ENCODE measurements at regions not wholly inside any gene's neighbourhood (a gene's known extent, or its start where the extent isn't known, plus 50 kb on each side); places are given as distances from the start of the nearest gene placed in this dataset.
"Not testable (repeated sequence)": the region's sequence is repeated elsewhere in the genome, so short reads cannot be mapped to it uniquely, and the experiment has no call there.

DNA sequence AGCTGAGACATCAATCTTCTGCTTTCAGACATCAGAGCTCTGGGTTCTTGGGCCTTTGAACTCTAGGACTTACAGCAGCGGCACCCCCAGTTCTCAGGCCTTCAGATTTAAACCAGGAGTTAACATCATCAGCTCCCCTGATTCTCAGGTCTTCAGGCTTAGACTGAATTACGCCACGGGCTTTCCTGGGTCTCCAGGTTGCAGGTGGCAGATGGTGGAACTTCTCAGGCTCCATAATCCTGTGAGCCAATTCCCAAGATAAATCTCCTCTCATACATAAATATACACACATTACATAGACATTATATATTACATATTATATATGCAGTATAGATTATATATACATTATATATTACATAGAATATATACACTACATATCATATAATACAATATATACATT lies 408.9 kb upstream of the AUTS2 start:
- DNase-seq (ENCODE audit: low read depth in 2 of 2), result no peak

- DNase-seq (ENCODE audit: low read depth in 2 of 2), result no peak
Measured at GRCh38 chr7:69190025-69190424, 408.2 kb upstream of the AUTS2 start.

DNA sequence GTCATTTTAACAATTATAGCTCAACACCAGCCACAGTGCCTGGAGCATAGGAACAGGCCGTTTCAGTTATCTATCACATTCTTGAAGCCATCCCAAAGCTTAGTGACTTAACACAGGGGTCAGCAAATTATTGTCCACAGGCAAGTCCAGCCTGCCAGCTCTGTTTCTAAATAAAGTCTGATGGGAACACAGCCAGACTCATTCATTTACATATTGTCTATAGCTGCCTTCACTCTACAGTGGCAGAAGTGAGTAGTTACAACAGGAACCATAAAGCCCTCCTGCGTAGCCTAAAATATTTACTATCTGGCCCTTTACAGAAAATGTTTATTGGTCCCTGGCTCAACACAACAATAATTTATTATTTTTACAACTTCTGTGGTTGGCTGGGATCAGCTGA lies 407.5 kb upstream of the AUTS2 start:
- DNase-seq (ENCODE audit: low read depth in 2 of 2), result no peak

DNA sequence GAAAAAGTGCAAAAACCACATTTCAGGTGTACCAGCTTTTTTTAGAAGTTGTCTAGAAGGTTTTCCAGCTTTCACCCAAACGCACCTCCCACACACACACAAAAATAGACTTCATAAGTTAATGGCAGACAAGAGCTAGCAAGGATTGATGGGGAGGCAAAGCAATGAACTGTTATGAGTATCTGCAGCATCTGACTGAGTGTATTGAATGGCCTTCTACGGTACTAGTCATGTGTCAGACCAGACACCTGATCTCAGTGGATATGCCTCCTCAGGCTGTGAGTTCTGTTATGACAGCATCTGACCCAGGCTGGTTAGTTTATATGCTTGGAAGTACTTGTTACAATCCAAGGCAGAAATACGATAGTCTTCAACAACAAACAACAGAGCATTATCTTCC lies 406.1 kb upstream of the AUTS2 start:
- DNase-seq (ENCODE audit: low read depth in 2 of 2), result no peak

DNA sequence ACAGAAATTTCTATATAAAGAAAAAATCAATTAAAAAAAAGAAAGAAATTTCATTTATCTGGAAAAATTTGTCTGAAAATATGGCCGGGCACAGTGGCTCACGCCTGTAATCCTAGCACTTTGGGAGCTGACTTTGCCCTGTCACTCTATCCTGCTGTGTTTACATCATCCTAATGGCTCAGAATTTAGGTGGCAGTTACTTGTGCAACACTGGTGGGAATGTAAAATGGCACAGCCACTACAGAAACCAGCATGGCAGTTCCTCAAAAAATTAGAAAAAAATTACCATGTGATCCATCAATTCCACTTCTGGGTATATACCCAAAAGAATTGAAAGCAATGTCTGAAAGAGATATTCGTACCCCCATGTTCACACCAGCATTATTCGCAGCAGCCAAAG lies 405.2 kb upstream of the AUTS2 start:
- no peak for DNase-seq (ENCODE audit: low read depth in 2 of 2)

GRCh38 chr7:69196593-69196992 lies 401.7 kb upstream of the AUTS2 start:
- DNase-seq (ENCODE audit: low read depth in 2 of 2), result no peak

GRCh38 chr7:69198250-69198649 lies 400.0 kb upstream of the AUTS2 start:
- DNase-seq (ENCODE audit: low read depth in 2 of 2), result no peak

DNA sequence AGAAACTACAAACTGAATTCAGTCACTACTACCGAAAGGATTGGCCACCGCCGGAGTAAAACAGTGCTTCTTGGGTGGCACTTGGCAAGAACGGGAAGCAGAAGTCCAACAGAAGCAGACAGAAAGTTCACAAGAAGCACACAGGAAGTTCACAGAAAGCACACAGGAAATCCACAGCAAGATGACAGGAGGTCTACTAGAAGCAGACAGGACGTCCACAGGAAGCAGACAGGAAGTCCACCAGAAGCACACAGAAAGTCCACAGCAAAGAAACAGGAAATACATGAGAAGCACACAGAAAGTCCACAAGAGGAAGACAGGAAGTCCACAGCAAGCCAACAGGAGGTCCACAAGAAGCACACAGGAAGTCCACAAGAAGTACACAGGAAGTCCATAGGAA lies 399.2 kb upstream of the AUTS2 start:
- no peak for DNase-seq (ENCODE audit: low read depth in 2 of 2)

DNA sequence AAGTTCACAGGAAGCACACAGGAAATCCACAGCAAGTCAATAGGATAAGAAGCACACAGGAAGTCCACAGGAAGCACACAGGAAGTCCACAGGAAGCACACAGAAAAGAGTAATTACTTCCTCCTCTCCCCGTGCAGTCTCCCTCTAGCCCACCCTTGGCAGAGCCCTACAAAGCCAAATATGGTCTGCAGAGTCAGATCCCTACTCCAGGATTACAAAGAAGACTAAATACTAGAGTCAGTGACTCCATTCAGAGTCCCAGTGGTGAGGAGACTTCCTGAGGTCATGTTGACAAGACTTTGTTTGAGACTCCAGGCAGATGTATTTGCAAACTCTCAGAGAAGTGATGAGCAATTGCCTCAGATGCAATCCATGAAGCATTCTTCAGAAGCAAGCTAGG lies 398.6 kb upstream of the AUTS2 start:
- DNase-seq (ENCODE audit: low read depth in 2 of 2), result no peak

- no peak for DNase-seq (ENCODE audit: low read depth in 2 of 2)
Measured at GRCh38 chr7:69203871-69204270, 394.4 kb upstream of the AUTS2 start.

GRCh38 chr7:69204943-69205342 lies 393.3 kb upstream of the AUTS2 start:
- no peak for DNase-seq (ENCODE audit: low read depth in 2 of 2)

- DNase-seq (ENCODE audit: low read depth in 2 of 2), result no peak
Measured at GRCh38 chr7:69205581-69205980, 392.7 kb upstream of the AUTS2 start.

- no peak for DNase-seq (ENCODE audit: low read depth in 2 of 2)
Measured at GRCh38 chr7:69208276-69208675, 390.0 kb upstream of the AUTS2 start.

DNA sequence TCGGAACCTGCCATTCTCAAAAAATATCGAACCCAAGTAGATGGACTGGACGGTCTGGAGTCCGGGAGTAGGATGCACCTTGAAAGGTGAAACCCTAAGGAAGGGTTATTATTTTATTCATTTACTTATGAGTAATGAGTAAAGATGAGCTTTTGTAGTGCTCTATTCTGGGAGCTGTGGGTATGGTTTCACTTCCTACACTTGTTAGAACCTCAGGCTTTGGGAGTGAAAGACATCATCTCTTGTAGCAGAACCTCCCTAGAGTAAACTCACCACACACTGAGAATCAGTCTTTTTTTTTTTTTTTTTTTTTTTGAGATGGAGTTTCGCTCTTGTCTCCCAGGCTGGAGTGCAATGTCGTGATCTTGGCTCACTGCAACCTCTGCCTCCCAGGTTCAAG lies 389.4 kb upstream of the AUTS2 start:
- no peak for DNase-seq (ENCODE audit: low read depth in 2 of 2)

GRCh38 chr7:69211336-69211735 lies 386.9 kb upstream of the AUTS2 start:
- DNase-seq (ENCODE audit: low read depth in 2 of 2), result no peak

DNA sequence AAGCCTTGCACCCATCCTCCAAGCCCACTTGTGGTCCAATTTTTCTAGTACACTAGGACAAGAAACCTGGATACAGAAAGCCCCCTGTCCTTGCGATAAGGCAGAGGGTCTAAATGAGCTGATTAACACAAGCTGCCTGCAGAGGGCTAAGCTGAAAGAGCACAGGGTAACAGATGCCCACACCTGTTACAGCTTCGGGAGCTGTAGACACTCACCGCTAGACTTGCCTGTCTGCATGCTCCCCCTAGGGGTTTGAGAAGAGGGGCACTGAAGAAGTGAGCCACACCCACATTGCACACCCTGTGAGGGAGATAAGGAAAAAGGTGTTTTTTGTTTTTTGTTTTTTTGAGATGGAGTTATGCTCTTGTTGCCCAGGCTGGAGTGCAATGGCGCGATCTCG lies 386.5 kb upstream of the AUTS2 start:
- DNase-seq (ENCODE audit: low read depth in 2 of 2), result no peak

DNA sequence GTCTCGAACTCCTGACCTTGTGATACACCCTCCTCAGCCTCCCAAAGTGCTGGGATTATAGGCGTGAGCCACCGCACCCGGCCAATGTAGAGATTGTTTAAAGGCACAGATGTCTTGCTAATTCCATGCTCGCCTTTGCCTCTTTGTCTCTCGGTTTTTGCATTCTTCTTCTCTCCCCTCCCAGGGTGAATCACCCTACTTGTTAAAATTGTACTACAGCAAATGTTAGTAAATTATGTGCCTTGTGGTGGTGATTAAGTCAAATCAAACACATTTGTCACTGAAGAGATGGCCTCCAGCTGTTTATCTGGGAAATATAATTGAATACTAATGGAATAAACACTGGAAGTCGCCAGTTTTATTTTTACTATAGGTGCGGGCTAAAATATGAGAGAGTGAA lies 384.4 kb upstream of the AUTS2 start:
- no peak for DNase-seq (ENCODE audit: low read depth in 2 of 2)

GRCh38 chr7:69215516-69215915 lies 382.8 kb upstream of the AUTS2 start:
- DNase-seq (ENCODE audit: low read depth in 2 of 2), result not testable (repeated sequence)

- DNase-seq (ENCODE audit: low read depth in 2 of 2), result no peak
Measured at GRCh38 chr7:69217516-69218350, 380.5 kb upstream of the AUTS2 start.

- DNase-seq (ENCODE audit: low read depth in 2 of 2), result no peak
Measured at GRCh38 chr7:69218576-69218975, 379.7 kb upstream of the AUTS2 start.

- no peak for DNase-seq (ENCODE audit: low read depth in 2 of 2)
Measured at GRCh38 chr7:69219381-69219780, 378.9 kb upstream of the AUTS2 start.

- no peak for DNase-seq (ENCODE audit: low read depth in 2 of 2)
Measured at GRCh38 chr7:69225259-69225943, 372.9 kb upstream of the AUTS2 start.

DNA sequence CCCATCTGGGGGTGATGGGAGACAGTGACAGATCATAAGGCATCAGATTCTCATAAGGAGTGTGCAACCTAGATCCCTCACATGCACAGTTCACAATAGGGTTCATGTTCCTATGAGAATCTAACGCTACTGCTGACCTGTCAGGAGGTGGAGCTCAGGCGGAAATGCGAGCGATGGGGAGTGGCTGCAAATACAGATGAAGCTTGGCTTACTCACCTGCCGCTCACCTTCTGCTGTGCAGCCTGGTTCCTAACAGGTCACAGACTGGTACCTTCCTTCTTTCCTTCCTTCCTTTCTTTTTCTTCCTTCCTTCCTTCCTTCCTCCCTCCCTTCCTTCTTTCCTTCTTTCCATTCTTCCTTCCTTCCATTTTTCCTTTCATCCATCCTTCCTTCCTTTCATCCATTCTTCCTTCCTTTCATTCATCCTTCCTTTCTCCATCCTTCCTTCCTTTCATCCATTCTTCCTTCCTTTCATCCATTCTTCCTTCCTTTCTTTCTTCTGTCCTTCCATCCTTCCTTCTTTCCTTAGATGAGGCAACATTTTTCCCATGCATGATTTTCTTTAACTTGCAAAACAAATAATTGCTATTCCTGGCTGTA lies 370.0 kb upstream of the AUTS2 start:
- no peak for DNase-seq (ENCODE audit: low read depth in 2 of 2)

Measured in stimulated activated CD4-positive, alpha-beta T cell treated with anti-CD3 and anti-CD28 coated beads, Interleukin-15, amount 100 ng/mL, for 48 hours (primary cell).